Activated CD8-positive, alpha-beta memory T cell treated with anti-CD3 and anti-CD28 coated beads for 1 hour (primary cell): ENCODE measurements at regions not wholly inside any gene's neighbourhood (a gene's known extent, or its start where the extent isn't known, plus 50 kb on each side); places are given as distances from the start of the nearest gene placed in this dataset.

Experiments
- DNase-seq, 2 donors: peaks; one replicate each; pipeline ENCODE4 v3.0.0-alpha.2; 2020; ENCODE audit warnings: low read depth in 1 of 2; ENCODE audit errors: extremely low read depth in 1 of 2

GRCh38 chrX:149275836-149276235 is 229.3 kb downstream of the IDS start:
- DNase-seq = no peak

GRCh38 chrX:149274516-149275105 is 230.5 kb downstream of the IDS start:
- DNase-seq = no peak

GRCh38 chrX:149272690-149273463 is 232.2 kb downstream of the IDS start:
- no peak for DNase-seq

- no peak for DNase-seq
Measured at GRCh38 chrX:149267878-149268813, 237.0 kb downstream of the IDS start.

- DNase-seq = no peak
Measured at GRCh38 chrX:149262086-149262485, 243.0 kb downstream of the IDS start.

GRCh38 chrX:149259241-149259640 is 245.9 kb downstream of the IDS start:
- DNase-seq = no peak

GRCh38 chrX:149255860-149256259 is 249.2 kb downstream of the IDS start:
- no peak for DNase-seq

- DNase-seq = no peak
Measured at GRCh38 chrX:149248073-149248625, 257.0 kb downstream of the IDS start.

- no peak for DNase-seq
Measured at GRCh38 chrX:149230689-149231088, 274.4 kb downstream of the IDS start.

- DNase-seq = no peak
Measured at GRCh38 chrX:149223854-149224253, 281.3 kb downstream of the IDS start.

- no peak for DNase-seq
Measured at GRCh38 chrX:149222040-149222439, 283.1 kb downstream of the IDS start.

GRCh38 chrX:149221230-149221629 is 283.9 kb downstream of the IDS start:
- no peak for DNase-seq

- no peak for DNase-seq
Measured at GRCh38 chrX:149213264-149213663, 291.8 kb downstream of the IDS start.

- no peak for DNase-seq
Measured at GRCh38 chrX:149208307-149208706, 296.8 kb downstream of the IDS start.

GRCh38 chrX:149207518-149207917 is 297.6 kb downstream of the IDS start:
- no peak for DNase-seq

GRCh38 chrX:149205937-149206336 is 299.2 kb downstream of the IDS start:
- DNase-seq = no peak

GRCh38 chrX:149205081-149205480 is 300.0 kb downstream of the IDS start:
- DNase-seq = no peak

GRCh38 chrX:149199734-149200133 is 305.4 kb downstream of the IDS start:
- DNase-seq = no peak

- DNase-seq = no peak
Measured at GRCh38 chrX:149198980-149199732, 305.9 kb downstream of the IDS start.

GRCh38 chrX:149185087-149185486 is 320.0 kb downstream of the IDS start:
- DNase-seq = no peak
